ENCODE measurements at regions not wholly inside any gene's neighbourhood (a gene's known extent, or its start where the extent isn't known, plus 50 kb on each side); places are given as distances from the start of the nearest gene placed in this dataset.

DNA sequence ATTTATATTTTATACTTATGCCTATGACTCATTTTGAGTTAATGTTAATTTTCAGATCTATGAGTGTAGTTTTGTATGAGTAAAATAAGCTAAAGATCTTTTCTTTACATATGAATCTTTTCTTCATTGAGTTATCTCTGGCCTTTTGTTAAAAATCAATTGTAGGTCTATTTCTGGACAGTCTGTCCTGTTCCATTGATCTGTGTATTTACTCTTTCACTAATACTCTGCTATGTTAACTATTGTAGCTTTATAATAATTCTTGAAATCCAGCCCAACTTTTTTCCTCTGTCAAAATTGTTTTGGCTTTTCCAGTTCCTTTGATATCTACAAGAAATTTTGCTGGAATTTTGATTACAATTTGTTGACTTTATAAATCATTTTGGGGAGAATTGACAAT is 177.0 kb downstream of the RBM46 start:
- no peak overlapping the region for H3K4me3 ChIP-seq (ENCODE audit: control insufficient read depth, low read depth, low read length)
- no peak for DNase-seq (ENCODE audit: low read depth)
- TF ChIP-seq, protein P1, sequence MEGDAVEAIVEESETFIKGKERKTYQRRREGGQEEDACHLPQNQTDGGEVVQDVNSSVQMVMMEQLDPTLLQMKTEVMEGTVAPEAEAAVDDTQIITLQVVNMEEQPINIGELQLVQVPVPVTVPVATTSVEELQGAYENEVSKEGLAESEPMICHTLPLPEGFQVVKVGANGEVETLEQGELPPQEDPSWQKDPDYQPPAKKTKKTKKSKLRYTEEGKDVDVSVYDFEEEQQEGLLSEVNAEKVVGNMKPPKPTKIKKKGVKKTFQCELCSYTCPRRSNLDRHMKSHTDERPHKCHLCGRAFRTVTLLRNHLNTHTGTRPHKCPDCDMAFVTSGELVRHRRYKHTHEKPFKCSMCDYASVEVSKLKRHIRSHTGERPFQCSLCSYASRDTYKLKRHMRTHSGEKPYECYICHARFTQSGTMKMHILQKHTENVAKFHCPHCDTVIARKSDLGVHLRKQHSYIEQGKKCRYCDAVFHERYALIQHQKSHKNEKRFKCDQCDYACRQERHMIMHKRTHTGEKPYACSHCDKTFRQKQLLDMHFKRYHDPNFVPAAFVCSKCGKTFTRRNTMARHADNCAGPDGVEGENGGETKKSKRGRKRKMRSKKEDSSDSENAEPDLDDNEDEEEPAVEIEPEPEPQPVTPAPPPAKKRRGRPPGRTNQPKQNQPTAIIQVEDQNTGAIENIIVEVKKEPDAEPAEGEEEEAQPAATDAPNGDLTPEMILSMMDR (IDR thresholded peaks at IDR 0.05; ENCODE audit: control insufficient read depth, insufficient read depth, low read depth, low read length, missing control alignments) = no peak

- H3K4me3 ChIP-seq (ENCODE audit: control insufficient read depth, low read depth, low read length) = no peak overlapping the region
- no peak for DNase-seq (ENCODE audit: low read depth)
- TF ChIP-seq, protein P1 (IDR thresholded peaks at IDR 0.05; ENCODE audit: control insufficient read depth, insufficient read depth, low read depth, low read length, missing control alignments) = no peak
These were observed 177.7 kb downstream of the RBM46 start for GRCh38 chr4:154958621-154959358.

- TF ChIP-seq, protein P1 (IDR thresholded peaks at IDR 0.05; ENCODE audit: control insufficient read depth, insufficient read depth, low read depth, low read length, missing control alignments) = no peak
- no peak overlapping the region for H3K4me3 ChIP-seq (ENCODE audit: control insufficient read depth, low read depth, low read length)
- no peak for DNase-seq (ENCODE audit: low read depth)
These were observed 178.7 kb downstream of the RBM46 start for GRCh38 chr4:154959756-154960155.

GRCh38 chr4:154960476-154960875 is 179.4 kb downstream of the RBM46 start:
- no peak overlapping the region for H3K4me3 ChIP-seq (ENCODE audit: control insufficient read depth, low read depth, low read length)
- DNase-seq (ENCODE audit: low read depth) = no peak
- TF ChIP-seq, protein P1 (IDR thresholded peaks at IDR 0.05; ENCODE audit: control insufficient read depth, insufficient read depth, low read depth, low read length, missing control alignments) = no peak

- no peak overlapping the region for H3K4me3 ChIP-seq (ENCODE audit: control insufficient read depth, low read depth, low read length)
These were observed 180.2 kb downstream of the RBM46 start for GRCh38 chr4:154961263-154961662.

GRCh38 chr4:154973244-154974035 is 192.4 kb downstream of the RBM46 start:
- TF ChIP-seq, protein P1 (IDR thresholded peaks at IDR 0.05; ENCODE audit: control insufficient read depth, insufficient read depth, low read depth, low read length, missing control alignments) = no peak
- DNase-seq (ENCODE audit: low read depth) = no peak
- no peak overlapping the region for H3K4me3 ChIP-seq (ENCODE audit: control insufficient read depth, low read depth, low read length)

More at GRCh38 chr4:154961263-154961662, 180.2 kb downstream of the RBM46 start:
- TF ChIP-seq, protein P1 (IDR thresholded peaks at IDR 0.05; ENCODE audit: control insufficient read depth, insufficient read depth, low read depth, low read length, missing control alignments) = no peak
- DNase-seq (ENCODE audit: low read depth) = no peak

All from AG09309 (cell line).